GM18507 (cell line): ENCODE measurements at regions not wholly inside any gene's neighbourhood (a gene's known extent, or its start where the extent isn't known, plus 50 kb on each side); places are given as distances from the start of the nearest gene placed in this dataset.

ENCODE experiments used
- DNase-seq: peaks from one replicate; pipeline ENCODE4 v3.0.0; 2011; ENCODE audit warnings: low read depth; ENCODE audit not compliant: insufficient read length; ENCODE audit errors: extremely low spot score
- FAIRE-seq: peaks from 2 replicates; lab custom pipeline; 2011; peaks lifted over from hg19 to GRCh38; lab: Jason Lieb, UNC

GRCh38 chr2:145832681-145833080 lies 1312.8 kb upstream of the ZEB2 start:
- no peak for DNase-seq
- no peak for FAIRE-seq

DNA sequence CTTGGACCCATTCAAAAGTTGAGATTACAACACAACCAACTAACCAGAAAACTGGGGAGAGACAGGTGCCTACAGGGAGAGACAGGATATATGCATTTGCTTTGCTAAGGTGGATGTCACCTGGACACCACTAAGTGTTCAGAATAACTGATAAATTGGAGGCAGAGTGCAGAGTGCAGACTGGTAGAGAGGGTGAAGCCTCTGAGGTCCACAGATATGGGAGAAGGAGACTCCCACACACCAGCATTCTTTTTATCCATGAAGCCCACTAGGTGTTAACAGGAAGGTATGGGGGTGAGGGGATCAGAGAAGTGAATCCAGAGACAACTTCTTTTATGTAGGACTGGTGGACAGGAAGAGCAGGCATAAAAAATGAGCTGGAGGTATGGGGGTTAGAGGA lies 1310.0 kb upstream of the ZEB2 start:
- FAIRE-seq (no peak), DNase-seq (no peak)

DNA sequence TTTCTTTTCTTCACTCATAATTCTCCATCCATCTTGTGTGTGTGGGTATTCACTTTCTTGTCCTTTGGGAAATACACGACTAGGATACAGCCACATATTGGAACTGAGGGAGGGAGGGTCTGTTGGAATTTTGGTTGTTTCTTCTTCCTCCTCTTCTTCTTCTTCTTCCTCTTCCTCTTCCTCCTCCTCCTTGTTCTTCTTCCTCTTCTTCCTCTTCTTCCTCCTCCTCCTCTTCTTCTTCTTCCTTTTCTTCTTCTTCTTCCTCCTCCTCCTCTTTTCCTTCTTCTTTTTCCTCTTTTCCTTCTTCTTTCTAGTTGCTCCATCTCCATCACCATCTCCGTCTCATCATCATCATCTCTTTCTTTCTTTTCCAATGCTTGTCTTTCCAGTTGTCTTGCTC lies 1307.3 kb upstream of the ZEB2 start:
- FAIRE-seq = no peak
- no peak for DNase-seq

- FAIRE-seq (no peak), DNase-seq (no peak)
Observed at GRCh38 chr2:145824384-145824783, 1304.5 kb upstream of the ZEB2 start.

DNA sequence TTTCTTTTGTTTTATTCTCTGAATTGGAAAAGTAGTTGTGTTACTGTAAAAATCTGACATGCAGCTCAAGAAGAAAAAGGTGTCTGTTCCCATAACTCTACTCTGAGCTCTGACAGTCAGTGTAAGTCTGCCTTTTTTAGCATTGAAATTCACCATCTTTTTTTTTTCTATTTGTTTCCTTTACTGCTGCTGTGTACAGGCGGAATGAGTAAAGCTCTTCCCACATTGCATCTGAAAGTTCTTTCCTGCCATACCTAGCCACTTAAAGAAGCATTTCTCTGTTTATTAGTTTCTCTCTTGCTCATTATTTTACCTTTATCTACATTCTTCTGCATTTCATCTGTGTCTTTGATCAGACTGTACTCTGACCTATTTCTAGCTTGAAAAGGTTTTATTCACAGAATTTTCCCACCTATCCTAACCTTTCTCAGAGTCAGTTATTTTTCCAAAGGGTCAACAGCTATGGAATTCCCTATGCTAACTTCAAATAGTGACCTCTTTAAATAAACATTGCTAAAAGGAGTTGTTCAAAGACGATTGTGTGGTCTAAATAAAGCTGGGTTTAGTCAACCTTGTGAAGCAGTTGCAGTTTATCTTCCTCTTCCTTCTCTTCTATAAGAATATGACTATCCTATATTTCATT lies 1303.1 kb upstream of the ZEB2 start:
- DNase-seq (no peak), FAIRE-seq (no peak)

DNA sequence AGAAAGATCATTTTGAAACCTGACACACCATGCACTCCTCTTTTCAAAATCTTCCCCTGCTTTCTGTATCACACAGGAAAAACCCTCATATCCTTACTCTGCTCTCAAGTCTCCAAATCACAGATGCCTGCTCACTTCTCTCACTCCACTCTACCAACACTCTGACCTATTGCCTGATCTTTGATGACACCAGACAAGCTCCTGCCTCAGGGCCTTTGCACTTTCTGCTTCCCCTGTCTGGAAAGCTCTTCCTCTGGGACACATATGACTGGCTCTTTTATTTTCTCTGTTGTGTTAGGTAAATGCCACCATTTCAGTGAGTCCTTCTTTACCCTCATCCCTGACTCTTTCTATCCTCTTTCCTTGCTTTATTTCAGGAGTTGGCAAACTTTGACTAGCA lies 1300.7 kb upstream of the ZEB2 start:
- no peak for DNase-seq
- no peak for FAIRE-seq

GRCh38 chr2:145818890-145819504 lies 1299.1 kb upstream of the ZEB2 start:
- DNase-seq (no peak), FAIRE-seq (no peak)

- DNase-seq (no peak), FAIRE-seq (no peak)
Observed at GRCh38 chr2:145815933-145816332, 1296.0 kb upstream of the ZEB2 start.

DNA sequence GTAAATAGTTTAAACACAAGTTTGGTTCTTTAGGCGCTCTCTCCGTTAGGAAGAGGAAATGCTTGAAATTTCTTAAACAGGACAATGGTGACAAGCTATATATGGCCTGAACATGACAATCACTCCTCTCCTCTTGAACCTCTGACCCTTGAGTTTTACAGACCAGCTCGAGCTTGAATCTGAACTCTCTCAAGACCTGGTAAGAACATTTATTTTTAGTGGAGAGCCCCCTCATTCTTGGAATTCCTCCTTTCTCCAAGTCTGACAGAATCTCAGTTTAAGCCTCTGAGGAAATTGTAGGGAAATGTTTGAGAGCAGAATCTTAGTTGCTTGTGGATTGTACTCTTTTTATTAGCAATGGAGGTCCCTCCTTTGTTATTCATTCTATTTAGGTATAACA lies 1293.6 kb upstream of the ZEB2 start:
- no peak for FAIRE-seq
- DNase-seq = no peak

DNA sequence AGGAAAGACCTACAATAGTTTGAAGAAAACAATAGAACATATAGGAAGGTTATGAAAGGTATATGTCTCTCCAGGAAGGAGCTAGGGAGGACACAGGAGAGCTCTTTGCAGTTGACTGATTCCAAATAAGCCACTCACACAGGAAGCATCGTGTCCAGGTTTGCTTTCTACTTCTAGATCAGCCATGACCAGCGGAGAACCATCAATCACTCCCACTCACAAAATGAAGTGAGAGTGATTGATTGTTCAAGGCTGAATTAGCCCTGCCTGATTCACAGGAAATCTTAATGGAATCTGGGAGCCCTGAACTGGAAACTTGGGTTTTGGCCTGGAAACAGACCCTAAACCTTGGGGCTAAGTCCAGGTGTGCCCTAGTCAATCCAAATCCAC lies 1292.2 kb upstream of the ZEB2 start:
- FAIRE-seq = no peak

DNA sequence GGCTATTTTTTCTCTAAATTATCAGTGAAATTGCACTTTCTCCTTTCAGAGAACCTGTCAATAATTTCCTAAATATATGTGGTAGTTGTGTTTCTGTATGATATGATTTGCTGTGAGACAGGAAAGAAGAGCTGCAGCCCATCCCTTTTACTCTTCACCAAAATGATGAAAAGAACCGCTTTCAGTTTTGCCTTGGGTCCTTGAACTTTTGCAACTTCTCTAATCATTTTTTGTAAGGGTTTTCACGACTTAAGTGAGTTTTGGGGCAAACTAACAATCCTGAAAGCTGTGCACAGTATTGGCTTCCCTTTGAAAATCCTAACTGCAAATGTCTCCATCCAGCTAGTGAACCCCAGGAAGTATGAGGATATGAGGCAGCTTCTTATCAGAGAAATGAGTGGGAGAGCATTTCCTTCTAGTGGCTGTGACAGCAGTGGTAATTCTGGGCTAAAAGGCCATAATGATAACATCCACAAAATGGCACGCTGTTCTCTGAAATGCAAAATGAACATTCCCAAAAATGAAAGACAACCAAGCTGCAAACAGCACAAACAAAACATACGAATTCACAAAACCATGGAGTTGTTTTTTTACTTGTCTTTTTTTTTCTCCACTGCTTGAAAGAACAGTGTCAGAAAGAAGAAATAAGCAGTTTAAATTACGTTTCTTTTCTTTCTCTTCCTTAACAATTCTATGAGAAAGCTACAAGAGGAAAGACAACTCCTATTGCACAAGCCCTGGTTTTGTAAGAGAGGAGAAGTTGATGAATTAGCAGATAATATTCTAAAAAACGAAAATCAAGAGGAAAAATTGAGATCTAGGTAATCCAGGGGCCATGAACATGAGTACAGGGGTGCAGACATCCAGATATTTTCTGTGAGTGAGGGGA lies 1291.6 kb upstream of the ZEB2 start:
- no peak for FAIRE-seq
- no peak for DNase-seq

More for the DNA sequence above, 1292.2 kb upstream of the ZEB2 start:
- no peak for DNase-seq

DNA sequence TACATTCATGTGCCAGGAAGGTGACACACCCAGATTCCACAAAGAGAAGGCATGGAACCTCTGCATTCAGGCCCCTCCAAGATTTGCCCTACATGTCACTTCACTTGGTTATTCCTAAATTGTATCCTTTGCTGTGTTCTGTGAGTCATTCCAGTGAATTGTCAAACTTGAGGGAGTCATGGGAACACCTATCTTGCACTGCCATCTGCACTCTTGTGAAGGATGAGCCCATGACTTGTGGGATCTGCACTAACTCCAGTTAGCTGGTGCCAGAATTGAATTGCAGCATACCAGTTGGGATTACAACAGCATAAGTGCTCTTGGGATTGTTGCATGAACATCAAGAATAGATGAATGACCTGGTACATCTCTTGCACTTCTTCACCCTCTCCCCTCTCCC lies 1288.0 kb upstream of the ZEB2 start:
- DNase-seq = no peak

GRCh38 chr2:145807554-145807953 lies 1287.6 kb upstream of the ZEB2 start:
- DNase-seq (no peak), FAIRE-seq (no peak)

More for the DNA sequence above, 1288.0 kb upstream of the ZEB2 start:
- FAIRE-seq = no peak

GRCh38 chr2:145806546-145806945 lies 1286.6 kb upstream of the ZEB2 start:
- no peak for DNase-seq
- no peak for FAIRE-seq

DNA sequence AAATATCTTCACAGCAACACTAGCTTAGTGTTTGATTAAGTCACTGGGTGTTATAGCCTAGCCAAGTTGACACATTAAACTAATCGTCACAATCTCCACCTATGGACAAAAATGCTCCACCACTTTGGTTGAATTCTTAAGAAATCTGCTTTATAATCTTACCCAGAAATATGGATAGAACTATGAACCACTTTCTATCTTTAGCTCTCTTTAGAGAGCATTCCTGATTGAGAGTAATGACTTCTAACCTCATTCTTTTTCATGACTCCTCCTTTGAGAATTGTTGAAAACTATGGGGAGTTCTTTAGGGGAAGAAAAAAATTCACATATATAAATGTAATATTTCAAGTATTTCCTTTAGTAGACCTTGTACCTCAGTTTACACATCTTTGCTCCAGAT lies 1282.2 kb upstream of the ZEB2 start:
- FAIRE-seq (no peak), DNase-seq (no peak)

DNA sequence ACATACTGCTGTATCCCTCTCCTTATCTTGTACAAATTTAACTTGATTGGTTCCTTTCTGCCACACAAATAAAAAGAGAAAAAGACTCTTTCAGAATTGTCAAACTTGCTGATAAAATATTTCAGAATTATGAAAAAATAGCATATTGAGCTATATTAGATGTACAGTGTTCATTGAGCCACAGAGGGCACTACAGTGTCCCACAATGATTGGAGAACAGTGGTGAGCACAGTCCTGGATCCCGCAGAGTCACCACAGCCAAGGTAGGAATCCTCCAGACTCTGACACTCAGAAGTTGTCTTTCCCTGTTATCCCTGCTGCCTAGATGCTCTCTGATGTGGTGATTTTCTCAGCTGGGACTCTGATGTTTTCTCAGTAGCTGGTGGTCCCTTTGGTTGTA lies 1281.3 kb upstream of the ZEB2 start:
- no peak for FAIRE-seq
- no peak for DNase-seq

DNA sequence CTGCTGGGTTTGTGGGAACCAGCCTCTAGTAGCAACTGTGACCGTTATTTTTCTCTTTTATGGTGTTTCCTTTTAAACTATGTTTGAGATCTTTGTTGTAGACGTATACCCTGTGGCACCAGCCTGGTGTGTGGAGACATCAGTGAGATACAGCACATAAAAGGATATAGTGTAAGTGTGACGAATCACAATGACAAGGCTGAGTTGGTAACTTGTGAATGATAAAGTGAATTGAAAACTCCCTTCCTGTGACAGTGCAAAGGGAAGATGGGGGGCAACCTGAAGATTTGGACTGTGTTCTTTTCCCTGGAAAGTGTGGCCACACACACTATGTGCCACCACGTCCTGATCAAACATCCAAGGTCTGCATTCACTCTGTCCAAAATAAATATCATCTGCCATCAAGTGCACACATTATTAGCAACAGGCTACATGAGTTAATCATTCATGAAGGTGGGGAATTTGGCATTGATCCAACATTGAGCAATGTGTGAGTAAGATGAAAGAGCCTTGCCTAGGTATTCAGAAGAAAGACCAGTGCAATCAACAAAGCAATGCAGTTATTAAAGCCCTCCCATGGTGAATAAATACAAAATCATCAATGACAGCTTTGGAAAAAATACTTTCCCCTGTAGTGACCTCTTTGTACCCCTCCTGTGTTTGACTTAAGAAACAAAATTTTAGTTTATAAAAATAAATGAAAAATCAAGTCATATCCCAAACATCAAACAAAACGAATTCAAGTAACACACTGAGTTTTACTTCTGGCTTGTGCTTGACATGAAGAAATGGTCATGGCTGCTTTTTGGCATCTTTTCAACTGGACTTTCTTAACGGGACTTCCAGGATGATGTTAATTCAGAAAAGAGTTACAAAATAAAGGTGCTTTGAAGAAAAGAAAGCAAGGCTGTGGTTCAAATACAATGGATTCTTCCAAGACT lies 1280.5 kb upstream of the ZEB2 start:
- FAIRE-seq (no peak), DNase-seq (no peak)

DNA sequence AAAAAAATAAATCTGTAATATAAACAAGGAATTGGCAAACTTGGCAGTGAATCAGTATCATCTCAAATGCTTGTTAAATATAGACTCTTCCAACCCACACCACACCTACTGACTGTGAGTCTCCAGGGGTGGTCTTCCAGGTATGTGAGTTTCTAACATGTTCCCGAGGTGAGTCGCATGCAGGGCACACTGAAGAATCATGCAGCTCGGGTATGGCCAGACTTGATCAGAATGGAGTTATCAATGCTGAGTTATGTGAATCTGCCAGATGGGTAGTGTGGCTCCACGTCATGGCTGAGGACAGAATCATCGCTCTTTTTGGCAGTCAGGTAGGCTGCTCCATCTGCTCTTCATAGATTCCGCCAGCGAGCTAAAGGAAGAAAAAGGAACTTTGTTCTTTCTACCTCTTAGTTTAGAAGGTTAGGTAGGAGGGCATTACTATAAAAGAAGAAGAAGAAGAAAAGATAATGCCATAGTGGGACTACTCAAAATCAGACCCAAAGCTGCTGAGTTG lies 1279.7 kb upstream of the ZEB2 start:
- no peak for FAIRE-seq

DNA sequence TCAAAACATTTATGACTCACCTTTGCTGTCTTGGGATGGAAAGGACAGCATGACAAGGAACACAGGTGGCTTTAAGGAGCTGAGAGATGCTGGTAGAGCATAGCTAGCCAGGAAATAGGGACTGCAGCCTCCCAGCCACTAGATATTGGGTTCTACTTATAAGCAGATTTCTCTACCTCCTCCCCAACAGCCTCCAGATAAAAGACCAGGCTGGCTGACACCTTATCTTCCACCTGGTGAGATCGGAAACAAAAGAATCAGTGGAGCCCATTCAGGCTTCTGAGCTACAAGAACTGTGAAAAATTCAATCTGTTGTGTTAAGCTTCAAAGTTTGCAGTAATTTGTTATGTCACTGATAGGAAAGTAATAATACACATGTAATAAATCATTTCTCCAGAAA lies 1278.5 kb upstream of the ZEB2 start:
- FAIRE-seq (no peak), DNase-seq (no peak)

More for the DNA sequence above, 1279.7 kb upstream of the ZEB2 start:
- DNase-seq = no peak
